SU-DHL-6 (cell line): ENCODE measurements at regions not wholly inside any gene's neighbourhood (a gene's known extent, or its start where the extent isn't known, plus 50 kb on each side); places are given as distances from the start of the nearest gene placed in this dataset.

ENCODE experiments used
- H2AFZ ChIP-seq: fragments of 200-600 bp; sonication (generic); 2 replicates; pipeline ENCODE4 v1.6.1; 2014; ENCODE audit warnings: low read depth, mild to moderate bottlenecking, moderate library complexity, mixed read lengths, antibody characterized with exemption, low read length; ENCODE audit not compliant: severe bottlenecking
- H3F3A ChIP-seq: fragments of 200-600 bp; shearing (Covaris generic); 2 replicates; pipeline ENCODE4 v1.6.0; 2016; ENCODE audit warnings: antibody characterized with exemption, mild to moderate bottlenecking; ENCODE audit not compliant: insufficient read depth
- H3K27ac ChIP-seq: fragments of 200-600 bp; sonication (generic); 2 replicates; pipeline ENCODE4 v1.5.1; 2016; ENCODE audit warnings: low read depth, mild to moderate bottlenecking, low read length, moderate library complexity, mixed read lengths
- H3K27me3 ChIP-seq: fragments of 200-600 bp; sonication (generic), shearing (Covaris generic); 2 replicates; pipeline ENCODE4 v1.6.0; 2014; ENCODE audit warnings: mild to moderate bottlenecking, low read length
- H3K36me3 ChIP-seq: fragments of 200-600 bp; sonication (generic); 2 replicates; pipeline ENCODE4 v1.6.1; 2014; ENCODE audit warnings: mild to moderate bottlenecking, low read length, mixed read lengths
- H3K4me2 ChIP-seq: fragments of 300-600, 200-600 bp; shearing (Covaris generic), sonication (generic); 2 replicates; pipeline ENCODE4 v1.6.0; 2014; ENCODE audit warnings: low read length, low read depth, mild to moderate bottlenecking; ENCODE audit not compliant: poor library complexity, severe bottlenecking
- H3K4me3 ChIP-seq: fragments of 200-600 bp; sonication (generic); 2 replicates; pipeline ENCODE4 v1.5.1; 2014; ENCODE audit warnings: antibody characterized with exemption, low read length, mild to moderate bottlenecking, mixed read lengths; ENCODE audit not compliant: insufficient read depth, poor library complexity, severe bottlenecking
- H3K79me2 ChIP-seq: fragments of 200-600 bp; sonication (generic); 2 replicates; pipeline ENCODE4 v1.6.1; 2014; ENCODE audit warnings: mild to moderate bottlenecking, low read length, moderate library complexity; ENCODE audit not compliant: insufficient read depth
- H3K9ac ChIP-seq: fragments of 200-600 bp; sonication (generic); 2 replicates; pipeline ENCODE4 v1.7.0; 2014; ENCODE audit warnings: mild to moderate bottlenecking, low read length
- H3K9me2 ChIP-seq: fragments of 200-600 bp; sonication (generic); replicated peaks from 2 replicates; pipeline ENCODE4 v1.6.1; 2014; ENCODE audit warnings: low read length; ENCODE audit not compliant: insufficient read depth
- H3K9me3 ChIP-seq: fragments of 200-600 bp; sonication (generic); 2 replicates; pipeline ENCODE4 v1.6.1; 2014; ENCODE audit warnings: low read length, mixed read lengths; ENCODE audit not compliant: insufficient read depth
- H4K20me1 ChIP-seq: fragments of 200-600 bp; sonication (generic); 2 replicates; pipeline ENCODE4 v1.6.1; 2014; ENCODE audit warnings: low read depth, mild to moderate bottlenecking, antibody characterized with exemption, low read length, moderate library complexity, mixed read lengths
- EZH2phosphoT487 ChIP-seq: fragments of 200-600 bp; sonication (generic), shearing (Covaris generic); conservative IDR thresholded peaks from 2 replicates; pipeline ENCODE4 v1.6.1; 2018; ENCODE audit warnings: mild to moderate bottlenecking, antibody characterized with exemption, low read length, moderate library complexity, mixed read lengths
- TF ChIP-seq, protein P1 (sequence below): fragments of 200-600 bp; sonication (generic); IDR thresholded peaks from one replicate; pipeline ENCODE4 v1.5.1; 2017; ENCODE audit warnings: antibody characterized with exemption, mild to moderate bottlenecking, low read length, moderate library complexity; ENCODE audit not compliant: insufficient read depth, poor library complexity, severe bottlenecking

DNA sequence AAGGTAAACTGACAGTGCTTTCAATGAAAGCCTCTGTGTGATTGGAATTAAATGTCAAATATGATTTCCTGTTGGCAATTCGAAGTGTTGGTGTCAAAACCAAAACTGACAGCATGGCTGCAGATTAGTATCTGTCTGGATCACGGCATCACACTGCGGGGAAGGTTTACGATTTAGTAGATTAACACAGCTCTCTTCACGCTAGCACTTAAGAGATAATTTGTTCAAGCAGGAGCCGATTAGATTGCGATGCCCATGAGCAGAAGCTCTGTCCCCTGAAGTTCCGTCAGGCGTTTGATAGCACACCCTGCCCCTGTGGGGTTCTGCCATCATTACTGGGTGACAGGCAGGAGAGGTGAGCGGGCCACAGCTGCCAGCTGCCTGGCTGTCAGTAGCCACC is 279.5 kb upstream of the AUTS2 start:
- Histone ChIP-seq H3K27me3 (no peaks in the 10 kb centered on the region), H3K36me3 (no peaks in the 10 kb centered on the region), H3K79me2 (no peaks in the 10 kb centered on the region), H3K27ac (no peak overlapping the region), H3K9ac (no peak overlapping the region), H4K20me1 (no peaks in the 10 kb centered on the region), H3K9me2 (no peaks in the 10 kb centered on the region), H2AFZ (no peak overlapping the region), H3K4me2 (no peak overlapping the region), H3K9me3 (no peaks in the 10 kb centered on the region), H3K4me3 (no peak overlapping the region), H3F3A (no peaks in the 10 kb centered on the region)
- TF ChIP-seq, protein P1, sequence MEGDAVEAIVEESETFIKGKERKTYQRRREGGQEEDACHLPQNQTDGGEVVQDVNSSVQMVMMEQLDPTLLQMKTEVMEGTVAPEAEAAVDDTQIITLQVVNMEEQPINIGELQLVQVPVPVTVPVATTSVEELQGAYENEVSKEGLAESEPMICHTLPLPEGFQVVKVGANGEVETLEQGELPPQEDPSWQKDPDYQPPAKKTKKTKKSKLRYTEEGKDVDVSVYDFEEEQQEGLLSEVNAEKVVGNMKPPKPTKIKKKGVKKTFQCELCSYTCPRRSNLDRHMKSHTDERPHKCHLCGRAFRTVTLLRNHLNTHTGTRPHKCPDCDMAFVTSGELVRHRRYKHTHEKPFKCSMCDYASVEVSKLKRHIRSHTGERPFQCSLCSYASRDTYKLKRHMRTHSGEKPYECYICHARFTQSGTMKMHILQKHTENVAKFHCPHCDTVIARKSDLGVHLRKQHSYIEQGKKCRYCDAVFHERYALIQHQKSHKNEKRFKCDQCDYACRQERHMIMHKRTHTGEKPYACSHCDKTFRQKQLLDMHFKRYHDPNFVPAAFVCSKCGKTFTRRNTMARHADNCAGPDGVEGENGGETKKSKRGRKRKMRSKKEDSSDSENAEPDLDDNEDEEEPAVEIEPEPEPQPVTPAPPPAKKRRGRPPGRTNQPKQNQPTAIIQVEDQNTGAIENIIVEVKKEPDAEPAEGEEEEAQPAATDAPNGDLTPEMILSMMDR: no peak
- TF ChIP-seq EZH2phosphoT487: no peak

DNA sequence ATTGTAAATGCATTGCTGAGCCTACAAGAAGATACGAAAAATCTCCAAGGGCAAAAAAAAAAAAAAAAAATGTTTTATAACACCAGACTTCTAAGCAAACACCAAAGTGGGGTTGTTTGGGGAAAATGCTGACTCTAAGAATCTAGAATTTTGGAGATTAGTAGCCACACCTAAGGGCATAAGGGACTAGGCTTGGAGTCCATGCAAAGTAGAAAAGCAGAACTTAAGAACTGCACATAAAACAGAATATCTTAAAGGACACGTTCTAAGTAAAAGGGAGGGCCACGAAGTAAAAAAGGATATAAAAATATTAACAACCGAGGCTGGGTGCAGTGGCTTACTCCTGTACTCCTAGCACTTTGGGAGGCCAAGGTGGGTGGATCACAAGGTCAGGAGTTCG is 269.8 kb upstream of the AUTS2 start:
- H3K27ac ChIP-seq: no peak overlapping the region
- no peak overlapping the region for H3K9ac ChIP-seq
- H3K79me2 ChIP-seq: no peaks in the 10 kb centered on the region
- no peaks in the 10 kb centered on the region for H3K9me3 ChIP-seq
- H2AFZ ChIP-seq: no peak overlapping the region
- TF ChIP-seq, protein P1: no peak
- TF ChIP-seq EZH2phosphoT487: no peak
- H3K27me3 ChIP-seq: no peaks in the 10 kb centered on the region
- no peaks in the 10 kb centered on the region for H3F3A ChIP-seq
- no peak overlapping the region for H3K4me3 ChIP-seq
- H3K4me2 ChIP-seq: no peak overlapping the region
- no peaks in the 10 kb centered on the region for H3K36me3 ChIP-seq
- H3K9me2 ChIP-seq: no peaks in the 10 kb centered on the region
- H4K20me1 ChIP-seq: no peaks in the 10 kb centered on the region

- H3K27me3 ChIP-seq: no peaks in the 10 kb centered on the region
- H3K9ac ChIP-seq: no peak overlapping the region
- no peak overlapping the region for H3K27ac ChIP-seq
- no peak overlapping the region for H3K4me3 ChIP-seq
- H3F3A ChIP-seq: no peaks in the 10 kb centered on the region
- H3K9me2 ChIP-seq: no peaks in the 10 kb centered on the region
- H3K9me3 ChIP-seq: no peaks in the 10 kb centered on the region
- TF ChIP-seq, protein P1: no peak
- TF ChIP-seq EZH2phosphoT487: no peak
- no peaks in the 10 kb centered on the region for H3K36me3 ChIP-seq
- no peak overlapping the region for H2AFZ ChIP-seq
- no peaks in the 10 kb centered on the region for H3K79me2 ChIP-seq
- no peak overlapping the region for H3K4me2 ChIP-seq
- H4K20me1 ChIP-seq: no peaks in the 10 kb centered on the region
These were observed 263.6 kb upstream of the AUTS2 start for GRCh38 chr7:69334701-69335100.

DNA sequence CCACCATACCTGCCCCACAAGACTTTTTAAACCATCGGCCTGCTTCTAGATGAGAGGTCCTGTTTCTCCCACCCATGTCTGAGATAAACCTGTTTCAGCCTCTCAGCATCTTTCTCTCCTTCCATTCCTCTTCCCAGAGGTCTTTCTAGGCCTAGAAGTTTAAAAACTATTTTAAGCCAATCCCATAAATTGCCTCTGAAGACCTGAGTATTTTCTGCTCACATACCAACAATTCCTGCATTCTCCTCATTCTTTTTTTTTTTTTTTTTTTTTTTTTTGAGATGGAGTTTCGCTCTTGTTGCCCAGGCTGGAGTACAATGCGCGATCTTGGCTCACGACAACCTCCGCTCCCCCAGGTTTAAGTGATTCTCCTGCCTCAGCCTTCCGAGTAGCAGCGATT is 262.9 kb upstream of the AUTS2 start:
- Histone ChIP-seq H3K36me3 (no peaks in the 10 kb centered on the region), H3K9ac (no peak overlapping the region), H3K9me3 (no peaks in the 10 kb centered on the region), H4K20me1 (no peaks in the 10 kb centered on the region), H3K27me3 (no peaks in the 10 kb centered on the region), H3K79me2 (no peaks in the 10 kb centered on the region), H3F3A (no peaks in the 10 kb centered on the region), H3K4me2 (no peak overlapping the region), H3K27ac (no peak overlapping the region), H3K9me2 (no peaks in the 10 kb centered on the region), H3K4me3 (no peak overlapping the region), H2AFZ (no peak overlapping the region)
- TF ChIP-seq, protein P1: no peak
- no peak for TF ChIP-seq EZH2phosphoT487
